K562 (cell line): ENCODE measurements at regions not wholly inside any gene's neighbourhood (a gene's known extent, or its start where the extent isn't known, plus 50 kb on each side); places are given as distances from the start of the nearest gene placed in this dataset.

Experiments used
- CEBPZ ChIP-seq: fragments of 150-350 bp; IDR thresholded peaks from 2 replicates; pipeline ENCODE4 v1.6.1; 2014; ENCODE audit warnings: low read depth, mild to moderate bottlenecking, low read length, borderline replicate concordance
- CREB1 ChIP-seq, 2 experiments: sonication (generic) in 1 of 2; formaldehyde crosslinking in 1 of 2; IDR thresholded peaks; 2 replicates each; pipeline versions ENCODE4 v1.6.1 to v1.8.0; 2012 to 2022; ENCODE audit warnings: inconsistent platforms in 1 of 2, mild to moderate bottlenecking in 1 of 2, missing genetic modification reagents in 1 of 2, moderate library complexity in 1 of 2
- CTCF ChIP-seq, 3 experiments: IDR thresholded peaks in 2 of 3; conservative IDR thresholded peaks in 1 of 3; 2 replicates each; pipeline ENCODE4 v1.5.1; 2011 to 2012; ENCODE audit warnings: low read length in 3 of 3, mild to moderate bottlenecking in 3 of 3, control low read depth in 2 of 3, improper control_type of control experiment in 1 of 3, inconsistent platforms in 1 of 3, low read depth in 1 of 3, mixed read lengths in 1 of 3, moderate library complexity in 1 of 3; ENCODE audit not compliant: insufficient read depth in 2 of 3
- E2F5 ChIP-seq: sonication (generic); formaldehyde crosslinking; IDR thresholded peaks from 2 replicates; pipeline ENCODE4 v1.8.0; 2022; ENCODE audit warnings: mild to moderate bottlenecking, missing genetic modification reagents
- ELF1 ChIP-seq: fragments of 200-800 bp; sonication (Bioruptor generic); IDR thresholded peaks from 2 replicates; pipeline ENCODE4 v1.6.1; 2016; ENCODE audit warnings: missing genetic modification characterization, missing compliant biosample characterization
- HCFC1 ChIP-seq: IDR thresholded peaks from 2 replicates; pipeline ENCODE4 v1.6.1; 2012; ENCODE audit warnings: low read depth, low read length, improper control_type of control experiment
- RB1 ChIP-seq: fragments of 450-650 bp; IDR thresholded peaks from 2 replicates; pipeline ENCODE4 v1.6.1; 2017; ENCODE audit warnings: low read depth, mild to moderate bottlenecking
- REST ChIP-seq, 2 experiments: fragments of 450-650 bp; formaldehyde crosslinking in 1 of 2; IDR thresholded peaks; 2 replicates each; pipeline versions ENCODE4 v1.4.0 to v1.6.1; 2014 to 2020; ENCODE audit warnings: mild to moderate bottlenecking in 2 of 2, borderline replicate concordance in 1 of 2, low read depth in 1 of 2
- SMAD1 ChIP-seq: fragments of 150-350 bp; IDR thresholded peaks from 2 replicates; pipeline ENCODE4 v1.6.1; 2014; ENCODE audit warnings: low read length, low read depth; ENCODE audit not compliant: partially characterized antibody
- TFE3 ChIP-seq: fragments of 450-650 bp; formaldehyde crosslinking; IDR thresholded peaks from 2 replicates; pipeline ENCODE4 v1.4.0; 2020; ENCODE audit warnings: mild to moderate bottlenecking, mixed read lengths
- ZNF146 ChIP-seq: IDR thresholded peaks from one replicate; pipeline ENCODE4 v1.6.1; 2018; ENCODE audit warnings: missing compliant biosample characterization; ENCODE audit not compliant: unreplicated experiment

- no peak for TF ChIP-seq ELF1 (tag)
- TF ChIP-seq REST (IDR thresholded peaks at IDR 0.05; ENCODE audit: borderline replicate concordance) = no peak
- no peak for TF ChIP-seq REST (CRISPR knock-in tag; IDR thresholded peaks at IDR 0.05; ENCODE audit: low read depth)
- no peak for TF ChIP-seq RB1
- TF ChIP-seq ZNF146 (CRISPR knock-in tag) = no peak
- TF ChIP-seq SMAD1 = no peak
- TF ChIP-seq CEBPZ = no peak
- TF ChIP-seq CTCF (IDR thresholded peaks at IDR 0.05 in 2 of 3, conservative IDR thresholded peaks at IDR 0.05 in 1 of 3; ENCODE audit: insufficient read depth in 2 of 3, low read depth in 1 of 3, low read length in 3 of 3) = no peak
- TF ChIP-seq E2F5 (CRISPR knock-in tag) = no peak
- no peak for TF ChIP-seq CREB1 (IDR thresholded peaks at IDR 0.05)
- TF ChIP-seq CREB1 (CRISPR knock-in tag; IDR thresholded peaks at IDR 0.05) = no peak
- no peak for TF ChIP-seq HCFC1
- no peak for TF ChIP-seq TFE3 (CRISPR knock-in tag)
Measured at GRCh38 chr11:91299980-91300379, 924.6 kb upstream of the FAT3 start.
